GM19467 (cell line): ENCODE measurements at regions not wholly inside any gene's neighbourhood (a gene's known extent, or its start where the extent isn't known, plus 50 kb on each side); places are given as distances from the start of the nearest gene placed in this dataset.

ENCODE experiments used
- ATAC-seq: cut with Tn5 transposase; IDR thresholded peaks from one replicate; pipeline ENCODE4 v1.9.1; 2021; ENCODE audit warnings: mild to moderate bottlenecking, moderate library complexity; ENCODE audit not compliant: unreplicated experiment

- no peak for ATAC-seq
Measured at GRCh38 chr2:235244255-235245220, 249.3 kb upstream of the AGAP1 start.

GRCh38 chr2:235247001-235247400 is 246.8 kb upstream of the AGAP1 start:
- ATAC-seq: no peak

- ATAC-seq: no peak
Measured at GRCh38 chr2:235255693-235256092, 238.2 kb upstream of the AGAP1 start.

GRCh38 chr2:235257590-235257989 is 236.3 kb upstream of the AGAP1 start:
- no peak for ATAC-seq

DNA sequence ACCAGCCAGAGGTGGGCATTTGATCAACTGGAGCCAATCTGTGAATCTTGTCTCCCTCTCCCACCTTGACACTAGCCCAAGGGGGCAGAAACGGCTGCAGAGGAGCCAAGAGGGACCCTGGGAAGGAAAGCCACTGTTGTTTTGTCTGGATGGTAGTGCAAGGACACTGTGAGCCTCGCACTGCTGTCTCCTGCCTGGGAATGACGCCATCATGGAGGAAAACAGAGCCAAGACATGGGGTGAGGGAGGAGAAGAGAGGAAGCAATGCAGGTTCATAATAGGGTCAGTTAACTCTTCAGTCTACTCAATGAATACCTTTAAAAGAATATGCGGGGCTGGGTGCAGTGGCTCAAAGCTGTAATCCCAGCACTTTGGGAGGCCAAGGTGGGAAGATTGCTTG is 231.1 kb upstream of the AGAP1 start:
- no peak for ATAC-seq

GRCh38 chr2:235263205-235264120 is 230.4 kb upstream of the AGAP1 start:
- ATAC-seq: no peak

DNA sequence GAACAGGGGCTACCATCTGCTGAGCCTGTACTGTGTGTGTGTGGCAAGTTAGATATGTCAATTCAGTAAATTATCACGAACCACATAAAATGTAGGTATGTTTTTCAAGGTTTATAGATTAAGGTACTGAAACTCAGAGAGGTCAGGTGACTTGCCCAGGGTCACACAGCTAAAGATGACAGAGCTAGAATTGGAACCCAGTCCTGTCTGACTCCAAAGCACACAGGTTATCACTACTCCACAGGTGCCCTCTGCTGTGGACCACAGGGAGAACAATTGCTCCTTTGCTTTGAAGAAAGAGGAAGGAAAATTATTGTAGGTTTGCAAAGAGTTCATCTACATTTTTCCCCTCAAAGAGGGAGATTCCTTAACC is 229.7 kb upstream of the AGAP1 start:
- ATAC-seq: no peak

DNA sequence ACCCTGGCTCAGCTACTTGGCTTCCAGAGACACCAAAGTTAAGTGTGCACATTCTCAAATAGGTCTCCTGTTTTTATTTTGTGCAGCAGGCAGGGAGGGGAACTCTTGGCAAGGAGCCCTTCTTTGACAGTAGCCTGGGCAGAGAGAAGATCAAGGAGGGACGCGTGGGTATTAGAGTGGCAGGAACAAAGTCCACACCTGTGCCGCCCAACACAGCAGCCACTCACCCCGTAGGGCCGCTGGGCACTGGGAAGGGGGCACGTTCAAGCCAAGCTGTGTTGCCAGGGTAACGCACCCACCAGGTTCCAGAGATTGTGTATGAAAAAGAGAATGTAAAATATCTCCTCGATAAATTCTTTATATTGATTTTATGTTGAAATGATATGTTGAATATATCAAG is 229.3 kb upstream of the AGAP1 start:
- no peak for ATAC-seq

DNA sequence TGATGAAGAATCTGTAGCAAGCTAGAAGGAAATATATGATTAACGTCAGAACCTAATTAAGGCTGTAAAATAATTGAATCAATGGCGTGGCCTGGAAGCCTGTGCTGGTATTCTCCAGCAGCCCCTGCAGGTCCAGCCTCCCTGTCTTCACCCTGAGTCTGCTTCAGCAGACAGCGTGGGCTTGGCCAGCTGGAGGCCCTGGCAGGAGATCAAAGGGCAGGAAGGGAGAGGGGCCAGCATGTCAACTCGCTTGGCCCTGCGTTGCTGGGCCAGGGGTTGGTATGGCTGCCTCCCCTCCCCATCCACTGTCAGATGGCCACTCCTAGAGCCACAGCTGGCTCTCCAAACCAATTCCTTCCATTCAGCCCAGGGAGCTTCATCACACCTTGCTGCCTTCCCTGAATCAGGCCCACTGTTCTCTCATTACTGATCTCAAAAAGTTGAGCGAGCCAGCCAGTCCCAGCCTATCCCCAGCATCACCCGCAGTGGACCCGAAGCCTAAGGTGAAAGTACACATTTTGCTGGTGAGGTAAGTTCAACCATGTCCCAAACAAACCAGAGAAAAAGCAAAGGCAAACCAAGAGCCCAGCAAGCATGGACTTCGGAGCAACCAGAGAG is 228.4 kb upstream of the AGAP1 start:
- no peak for ATAC-seq

- ATAC-seq: no peak
Measured at GRCh38 chr2:235267251-235267650, 226.6 kb upstream of the AGAP1 start.

GRCh38 chr2:235268535-235268934 is 225.3 kb upstream of the AGAP1 start:
- no peak for ATAC-seq

DNA sequence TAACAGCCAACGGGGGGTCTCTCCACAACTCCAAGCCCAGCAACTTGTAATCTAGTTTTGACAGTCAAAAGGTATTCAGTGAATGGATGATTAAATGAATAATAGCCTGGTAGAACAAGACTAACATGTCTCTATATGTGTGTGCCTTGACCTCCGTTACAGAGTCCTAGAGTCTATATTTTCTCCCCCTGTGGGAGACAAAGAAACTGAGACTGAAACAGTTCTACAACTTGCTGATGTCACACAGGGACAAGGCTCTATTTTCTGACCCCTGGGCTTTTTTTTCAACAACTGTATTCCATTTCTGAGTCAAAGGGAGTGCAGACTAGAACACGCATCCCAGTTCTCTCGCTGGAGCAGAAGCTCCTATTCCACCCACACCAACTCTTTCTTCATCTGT is 223.6 kb upstream of the AGAP1 start:
- no peak for ATAC-seq

- ATAC-seq: peak; percentile 96
Measured at GRCh38 chr2:235270956-235271355, 222.9 kb upstream of the AGAP1 start.

GRCh38 chr2:235271936-235272335 is 221.9 kb upstream of the AGAP1 start:
- ATAC-seq: no peak

- ATAC-seq: no peak
Measured at GRCh38 chr2:235274023-235274422, 219.8 kb upstream of the AGAP1 start.

GRCh38 chr2:235277485-235277884 is 216.4 kb upstream of the AGAP1 start:
- ATAC-seq: no peak

DNA sequence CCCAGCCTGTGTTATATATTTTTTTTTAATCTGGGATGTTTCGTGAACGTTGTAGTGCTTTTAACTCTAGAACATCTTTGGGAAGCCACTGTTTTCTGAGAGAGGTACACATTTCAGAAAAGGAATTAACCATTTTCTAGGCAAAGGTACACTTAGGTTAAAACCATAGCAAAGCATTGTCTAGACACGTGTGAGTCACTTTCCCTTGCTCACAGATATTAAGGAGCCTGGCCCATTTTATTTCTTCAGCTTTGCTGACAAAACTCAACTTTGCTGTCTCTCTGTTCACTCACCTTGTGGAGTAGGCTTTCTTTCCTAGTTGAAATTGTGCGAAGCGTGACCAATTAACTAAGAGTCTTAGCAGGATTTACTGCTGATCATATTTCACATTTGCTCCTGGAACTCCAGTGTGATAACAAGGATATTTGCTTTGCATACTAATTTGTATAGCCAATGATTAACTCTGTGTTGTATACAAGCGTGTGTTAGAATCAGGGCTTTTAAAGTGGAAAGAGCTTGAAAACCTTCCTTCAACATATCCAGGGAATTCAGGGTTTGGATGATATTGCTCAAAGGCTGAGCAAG is 215.0 kb upstream of the AGAP1 start:
- no peak for ATAC-seq

DNA sequence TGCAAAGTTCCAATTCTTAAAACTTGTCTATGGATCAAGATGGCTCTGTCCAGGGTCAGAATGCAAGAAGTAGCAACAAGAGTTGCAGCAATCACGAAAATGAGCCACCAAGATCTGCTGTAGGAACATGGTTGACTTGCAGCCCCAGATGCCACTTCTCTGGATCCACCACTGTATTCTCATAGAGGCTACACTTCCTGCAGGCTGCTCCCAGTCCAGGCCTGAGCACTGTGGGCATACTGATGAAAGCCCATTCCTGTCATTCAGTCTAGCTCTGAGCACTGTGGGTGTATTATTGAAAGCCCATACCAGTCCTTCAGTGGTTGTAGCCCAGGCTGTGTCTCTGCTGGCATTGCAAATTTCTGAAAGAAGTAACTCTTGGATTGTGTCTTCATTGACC is 213.9 kb upstream of the AGAP1 start:
- no peak for ATAC-seq

GRCh38 chr2:235283246-235283645 is 210.6 kb upstream of the AGAP1 start:
- ATAC-seq: no peak

DNA sequence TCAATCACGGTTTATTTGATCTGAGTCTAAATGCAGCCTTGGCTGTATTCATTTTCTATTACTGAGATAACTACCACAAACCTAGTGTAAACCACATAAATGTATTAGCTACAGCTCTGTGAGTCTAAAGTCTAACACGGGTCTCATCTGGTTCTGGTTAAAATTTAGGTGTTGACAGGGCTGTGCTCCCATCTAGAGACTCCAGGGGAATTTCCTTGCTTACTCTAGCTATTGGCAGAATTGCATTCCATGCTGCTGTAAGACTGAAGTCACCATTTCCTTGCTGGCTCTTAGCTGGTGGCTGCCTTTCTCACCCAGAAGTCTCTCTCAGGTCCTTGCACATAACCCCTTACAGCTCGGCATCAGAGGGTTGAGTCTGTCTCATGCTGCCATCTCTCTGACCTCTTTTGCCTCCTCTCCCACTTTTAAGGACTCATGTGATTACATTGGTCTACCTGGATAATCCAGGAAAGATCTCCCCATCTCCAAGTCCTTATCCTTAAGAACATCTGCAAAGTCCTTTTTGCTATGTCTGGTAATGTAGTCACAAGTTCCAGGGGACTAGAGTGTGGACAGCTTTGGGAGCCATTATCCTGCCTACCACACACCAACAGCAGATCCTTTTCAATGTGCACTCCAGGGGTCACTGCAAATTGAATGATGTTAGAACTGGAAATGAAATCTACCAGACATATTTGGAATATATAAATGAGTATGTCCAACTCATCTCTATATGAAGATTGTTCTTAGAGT is 207.0 kb upstream of the AGAP1 start:
- no peak for ATAC-seq
